DOHH2 (cell line): ENCODE measurements at regions not wholly inside any gene's neighbourhood (a gene's known extent, or its start where the extent isn't known, plus 50 kb on each side); places are given as distances from the start of the nearest gene placed in this dataset.

Source experiments
- EZH2phosphoT487 ChIP-seq: fragments of 200-600 bp; sonication (generic); IDR thresholded peaks from 2 replicates; pipeline ENCODE4 v1.6.1; 2017; ENCODE audit warnings: borderline replicate concordance, mild to moderate bottlenecking, antibody characterized with exemption, low read length, moderate library complexity, mixed read lengths
- TF ChIP-seq, protein P1 (sequence below): fragments of 200-600 bp; sonication (generic); IDR thresholded peaks from one replicate; pipeline ENCODE4 v1.5.1; 2014; ENCODE audit warnings: antibody characterized with exemption, mild to moderate bottlenecking, low read depth, low read length; ENCODE audit not compliant: poor library complexity, severe bottlenecking

DNA sequence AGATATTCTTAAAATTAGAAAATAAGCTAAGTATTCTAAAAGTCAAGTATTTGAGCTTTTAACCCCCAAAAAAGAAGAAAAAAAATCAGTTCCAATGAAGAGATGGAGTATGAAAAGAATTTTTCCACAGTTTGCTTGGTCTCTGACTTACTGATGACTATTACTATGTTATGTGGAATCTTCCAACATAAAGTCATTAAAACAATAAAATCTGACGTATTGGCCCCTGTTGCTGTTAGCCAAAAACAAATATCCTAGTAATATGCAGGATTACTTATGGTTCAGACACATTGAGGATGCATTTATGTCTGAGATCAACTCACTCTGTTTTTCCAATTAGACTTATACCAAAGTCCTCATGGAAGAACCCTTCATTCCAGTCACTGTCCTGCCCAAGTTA lies 517.2 kb upstream of the ADGRL3 start:
- TF ChIP-seq, protein P1, sequence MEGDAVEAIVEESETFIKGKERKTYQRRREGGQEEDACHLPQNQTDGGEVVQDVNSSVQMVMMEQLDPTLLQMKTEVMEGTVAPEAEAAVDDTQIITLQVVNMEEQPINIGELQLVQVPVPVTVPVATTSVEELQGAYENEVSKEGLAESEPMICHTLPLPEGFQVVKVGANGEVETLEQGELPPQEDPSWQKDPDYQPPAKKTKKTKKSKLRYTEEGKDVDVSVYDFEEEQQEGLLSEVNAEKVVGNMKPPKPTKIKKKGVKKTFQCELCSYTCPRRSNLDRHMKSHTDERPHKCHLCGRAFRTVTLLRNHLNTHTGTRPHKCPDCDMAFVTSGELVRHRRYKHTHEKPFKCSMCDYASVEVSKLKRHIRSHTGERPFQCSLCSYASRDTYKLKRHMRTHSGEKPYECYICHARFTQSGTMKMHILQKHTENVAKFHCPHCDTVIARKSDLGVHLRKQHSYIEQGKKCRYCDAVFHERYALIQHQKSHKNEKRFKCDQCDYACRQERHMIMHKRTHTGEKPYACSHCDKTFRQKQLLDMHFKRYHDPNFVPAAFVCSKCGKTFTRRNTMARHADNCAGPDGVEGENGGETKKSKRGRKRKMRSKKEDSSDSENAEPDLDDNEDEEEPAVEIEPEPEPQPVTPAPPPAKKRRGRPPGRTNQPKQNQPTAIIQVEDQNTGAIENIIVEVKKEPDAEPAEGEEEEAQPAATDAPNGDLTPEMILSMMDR = no peak
- no peak for TF ChIP-seq EZH2phosphoT487
